GM18858 (cell line): ENCODE measurements at regions not wholly inside any gene's neighbourhood (a gene's known extent, or its start where the extent isn't known, plus 50 kb on each side); places are given as distances from the start of the nearest gene placed in this dataset.
"Not testable (repeated sequence)": the region's sequence is repeated elsewhere in the genome, so short reads cannot be mapped to it uniquely, and the experiment has no call there.

Experiments used
- ATAC-seq: cut with Tn5 transposase; IDR thresholded peaks from one replicate; pipeline ENCODE4 v1.9.1; 2021; ENCODE audit not compliant: unreplicated experiment

DNA sequence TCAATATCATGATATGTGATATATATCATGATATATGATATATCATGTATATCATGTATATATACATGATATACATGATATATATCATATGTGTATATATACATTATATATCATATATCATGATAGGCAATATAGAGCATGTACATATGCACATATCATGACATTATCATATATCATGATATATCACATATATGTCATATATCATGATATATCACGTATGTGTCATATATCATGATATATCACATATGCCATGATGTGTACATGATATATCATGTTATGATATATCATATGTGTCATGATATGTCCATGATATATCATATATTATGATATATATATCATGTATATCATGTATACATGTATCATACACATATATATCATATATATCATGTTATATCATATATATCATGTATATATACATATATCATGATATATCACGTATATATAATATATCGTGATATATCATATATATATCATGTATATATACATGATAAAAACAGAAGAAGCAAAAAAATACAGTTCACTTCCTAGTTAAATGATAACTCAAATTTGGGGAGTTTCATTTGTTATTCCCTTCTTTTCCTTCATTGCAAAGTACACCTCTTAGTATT is 670.1 kb upstream of the EPHA5 start:
- ATAC-seq, result no peak

GRCh38 chr4:66339007-66339406 is 668.7 kb upstream of the EPHA5 start:
- no peak for ATAC-seq

GRCh38 chr4:66331761-66332160 is 661.5 kb upstream of the EPHA5 start:
- ATAC-seq, result no peak

GRCh38 chr4:66330125-66330524 is 659.8 kb upstream of the EPHA5 start:
- ATAC-seq, result no peak

DNA sequence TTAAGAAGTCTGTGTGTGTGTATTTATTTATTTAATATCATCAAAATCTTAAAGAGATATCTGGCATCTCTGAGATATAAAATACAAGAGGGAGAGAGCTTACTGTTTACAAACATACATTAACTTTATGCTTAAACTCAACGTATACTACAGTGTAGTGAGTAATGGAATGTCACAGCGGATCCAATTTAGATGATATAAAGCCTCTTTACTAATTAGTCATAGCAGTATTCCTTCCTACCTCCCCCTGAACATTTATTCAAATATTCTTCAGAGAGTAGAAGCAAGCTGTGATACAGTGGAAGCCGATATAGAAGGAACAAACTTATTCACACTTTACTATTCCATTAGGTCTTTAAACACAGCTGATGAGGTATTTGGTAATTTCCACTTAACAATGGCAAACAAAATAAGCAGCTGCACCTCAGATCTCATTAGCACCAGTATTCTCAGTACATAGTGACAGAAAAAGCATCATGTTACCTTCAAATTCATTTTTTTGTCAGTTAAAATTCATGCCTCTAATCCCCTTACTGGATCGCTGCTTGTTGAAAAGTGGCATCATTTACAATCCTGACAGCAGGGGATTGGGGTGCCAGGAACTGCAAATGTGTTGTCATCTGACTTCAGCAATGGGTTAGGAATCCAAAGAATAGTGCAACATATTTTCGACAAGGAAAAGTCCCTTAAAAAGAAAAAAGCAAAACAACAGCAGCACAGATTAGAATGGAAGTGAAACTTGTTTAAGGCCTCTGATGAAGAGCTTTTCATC is 658.7 kb upstream of the EPHA5 start:
- no peak for ATAC-seq

GRCh38 chr4:66307641-66308438 is 637.6 kb upstream of the EPHA5 start:
- ATAC-seq, result no peak

DNA sequence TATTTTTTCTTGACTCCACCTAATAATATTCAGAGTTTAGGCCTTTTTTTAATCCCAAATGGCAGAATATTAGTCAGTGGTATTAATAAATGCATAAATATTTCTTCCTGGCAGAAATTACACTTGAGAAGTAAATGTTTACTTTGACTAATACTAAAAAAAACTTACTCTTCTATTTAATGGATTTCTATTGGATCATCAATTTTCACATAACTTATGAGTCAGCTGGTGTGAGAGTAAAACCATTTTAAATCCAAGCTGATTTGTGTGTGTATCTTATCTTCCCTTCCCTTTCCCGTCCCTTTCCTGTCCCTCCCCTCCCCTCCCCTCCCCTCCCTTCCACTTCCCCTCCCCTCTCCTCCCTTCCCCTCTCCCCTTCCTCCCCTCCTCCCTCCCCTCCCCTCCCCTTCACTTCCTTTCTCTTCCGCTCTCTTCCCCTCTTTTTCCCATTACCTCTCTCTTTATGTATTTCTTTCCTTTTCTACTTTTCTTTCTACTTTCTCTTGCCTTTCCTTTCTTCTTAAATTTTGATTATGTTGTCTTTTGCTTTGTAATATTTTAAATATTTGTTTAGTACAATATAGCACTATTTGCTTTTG is 630.1 kb upstream of the EPHA5 start:
- ATAC-seq, result no peak

- ATAC-seq, result no peak
Observed at GRCh38 chr4:66298569-66298968, 628.3 kb upstream of the EPHA5 start.

DNA sequence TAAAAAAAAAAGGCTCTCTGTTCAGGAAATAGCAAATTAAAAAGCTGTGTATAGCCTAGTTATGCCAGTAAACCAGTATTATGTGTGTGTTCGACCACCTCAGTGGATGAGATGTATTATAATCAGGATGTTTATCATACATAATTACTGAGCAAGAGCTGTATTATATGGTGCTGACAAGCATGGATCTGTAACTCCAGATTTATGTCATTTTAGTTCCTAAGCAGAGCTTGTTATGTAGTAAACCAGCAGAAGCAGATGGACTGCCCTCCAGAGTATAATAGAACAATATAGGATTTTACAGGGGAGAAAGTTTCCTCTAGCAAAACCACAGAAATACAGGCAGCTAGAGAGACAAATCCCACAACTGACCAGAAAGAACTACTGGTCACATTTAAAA is 627.4 kb upstream of the EPHA5 start:
- ATAC-seq, result no peak

DNA sequence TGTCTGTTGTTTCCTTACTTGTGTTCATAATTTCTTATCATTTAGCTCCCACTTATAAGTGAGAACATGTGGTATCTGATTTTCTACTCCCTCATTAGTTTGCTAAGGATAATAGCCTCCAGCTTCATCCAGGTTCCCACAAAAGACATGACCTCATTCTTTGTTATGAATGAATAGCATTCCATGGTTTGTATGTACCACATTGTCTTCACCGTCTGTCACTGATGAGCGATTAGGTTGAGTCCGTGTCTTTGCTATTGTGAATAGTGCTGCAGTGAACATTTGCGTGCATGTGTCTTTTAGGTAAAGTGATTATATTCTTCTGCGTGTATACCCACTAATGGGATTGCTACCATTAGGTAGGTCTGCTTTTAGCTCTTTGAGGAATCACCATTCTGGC is 624.3 kb upstream of the EPHA5 start:
- ATAC-seq, result no peak

- ATAC-seq, result no peak
Observed at GRCh38 chr4:66284991-66285451, 614.7 kb upstream of the EPHA5 start.

DNA sequence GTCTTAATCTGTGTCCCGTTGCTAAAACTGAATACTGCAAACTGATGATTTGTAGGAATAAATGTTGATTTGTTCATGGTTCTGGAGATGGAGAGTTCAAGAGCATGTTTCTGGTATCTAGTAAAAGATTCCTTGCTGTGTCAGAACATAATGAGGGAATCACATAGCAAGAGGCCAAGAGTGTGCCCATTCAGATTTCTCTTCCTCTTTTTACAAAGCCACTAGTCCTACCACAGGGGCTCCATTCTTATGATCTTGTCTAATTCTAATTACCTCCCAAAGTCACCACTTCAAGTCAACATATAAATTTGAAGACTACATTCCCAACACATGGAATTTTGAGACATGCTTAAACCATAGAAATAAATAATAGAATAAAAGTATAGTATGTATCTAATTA is 608.8 kb upstream of the EPHA5 start:
- no peak for ATAC-seq

- ATAC-seq, result no peak
Observed at GRCh38 chr4:66275411-66276038, 605.2 kb upstream of the EPHA5 start.

GRCh38 chr4:66273110-66273509 is 602.8 kb upstream of the EPHA5 start:
- ATAC-seq, result no peak

DNA sequence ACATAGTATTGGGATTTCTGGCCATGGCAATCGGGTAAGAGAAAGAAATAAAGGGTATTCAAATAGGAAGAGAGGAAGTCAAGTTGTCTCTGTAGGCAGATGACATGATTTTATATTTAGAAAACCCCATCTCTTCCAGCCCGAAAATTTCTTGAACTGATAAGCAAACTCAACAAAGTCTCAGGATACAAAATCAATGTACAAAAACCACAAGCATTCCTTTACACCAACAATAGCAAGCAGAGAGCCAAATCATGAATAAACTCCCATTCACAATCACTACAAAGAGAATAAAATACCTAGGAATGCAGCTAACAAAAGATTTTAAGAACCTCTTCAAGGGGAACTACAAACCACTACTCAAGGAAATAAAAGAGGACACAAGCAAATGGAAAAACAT is 600.1 kb upstream of the EPHA5 start:
- not testable (repeated sequence) for ATAC-seq

- ATAC-seq, result not testable (repeated sequence)
Observed at GRCh38 chr4:66266554-66266953, 596.3 kb upstream of the EPHA5 start.

DNA sequence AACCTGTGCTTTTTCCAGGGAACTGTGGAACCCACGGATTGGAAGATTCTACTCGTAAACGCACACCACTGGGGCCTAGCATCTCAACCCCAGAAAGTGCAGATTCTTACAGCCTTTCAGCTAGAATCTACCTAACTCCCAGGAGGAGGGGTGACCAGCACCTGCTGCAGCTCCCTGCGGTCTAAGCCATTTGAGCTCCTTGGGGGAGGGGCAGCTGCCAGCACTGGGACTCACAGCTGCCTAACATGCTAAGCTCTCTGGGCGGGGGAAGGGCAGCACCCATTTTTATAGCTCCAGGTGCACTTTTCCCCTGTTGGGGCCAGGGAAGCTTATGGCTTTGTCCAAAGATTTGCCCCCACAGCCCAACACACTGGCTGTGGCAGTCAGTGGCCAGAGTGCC is 595.7 kb upstream of the EPHA5 start:
- ATAC-seq, result no peak

GRCh38 chr4:66252291-66252690 is 582.0 kb upstream of the EPHA5 start:
- no peak for ATAC-seq

DNA sequence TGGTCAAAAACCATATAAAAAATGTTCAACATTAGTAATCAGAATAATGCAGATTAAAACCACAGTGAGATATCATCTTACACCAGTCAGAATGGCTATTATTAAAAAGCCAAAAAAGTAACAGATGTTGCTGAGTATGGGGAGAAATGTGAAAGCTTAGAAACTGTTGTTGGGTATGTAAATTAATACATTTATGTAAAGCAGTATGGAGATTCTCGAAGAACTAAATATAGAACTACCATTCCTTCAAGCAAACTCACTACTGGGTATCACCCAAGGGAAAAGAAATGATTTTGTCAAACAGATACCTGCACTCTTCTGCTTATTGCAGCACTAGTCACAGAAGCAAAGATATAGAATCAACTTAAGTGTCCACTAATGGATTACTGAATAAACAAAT is 576.4 kb upstream of the EPHA5 start:
- ATAC-seq, result no peak

DNA sequence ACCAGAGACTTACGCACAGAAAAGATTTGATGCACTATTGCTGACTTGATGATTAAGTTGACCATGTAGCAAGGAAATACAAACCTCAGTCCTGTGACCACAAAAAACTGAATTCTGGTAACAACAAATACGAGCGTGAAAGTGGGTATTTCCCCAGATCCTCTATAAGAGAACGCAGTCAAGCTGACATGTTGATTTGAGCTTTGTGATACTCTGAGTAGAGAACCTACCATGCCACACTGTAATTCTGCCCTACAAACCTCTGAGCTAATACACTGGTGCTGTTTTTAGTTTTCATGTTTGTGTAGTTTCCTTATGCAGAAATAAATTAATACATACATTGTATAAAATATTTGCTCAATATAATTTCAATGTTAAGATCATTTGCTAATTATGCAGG is 565.6 kb upstream of the EPHA5 start:
- ATAC-seq, result no peak

GRCh38 chr4:66229885-66230284 is 559.6 kb upstream of the EPHA5 start:
- no peak for ATAC-seq
